NAMALWA (cell line): ENCODE measurements at regions not wholly inside any gene's neighbourhood (a gene's known extent, or its start where the extent isn't known, plus 50 kb on each side); places are given as distances from the start of the nearest gene placed in this dataset.
"Not testable (repeated sequence)": the region's sequence is repeated elsewhere in the genome, so short reads cannot be mapped to it uniquely, and the experiment has no call there.

Experiments
- DNase-seq: peaks from one replicate; pipeline ENCODE4 v3.0.0-alpha.2; 2015; ENCODE audit warnings: low spot score

GRCh38 chr5:60077292-60077691 lies 183.8 kb upstream of the PDE4D start:
- no peak for DNase-seq

- no peak for DNase-seq
These were observed 183.2 kb upstream of the PDE4D start for GRCh38 chr5:60076746-60077145.

GRCh38 chr5:60066502-60066901 lies 173.0 kb upstream of the PDE4D start:
- DNase-seq: no peak

- no peak for DNase-seq
These were observed 166.9 kb upstream of the PDE4D start for GRCh38 chr5:60060389-60060788.

- no peak for DNase-seq
These were observed 162.7 kb upstream of the PDE4D start for GRCh38 chr5:60056191-60056590.

- DNase-seq: no peak
These were observed 161.6 kb upstream of the PDE4D start for GRCh38 chr5:60055168-60055567.

- DNase-seq: not testable (repeated sequence)
These were observed 148.6 kb upstream of the PDE4D start for GRCh38 chr5:60041996-60042664.

GRCh38 chr5:60041508-60041907 lies 148.0 kb upstream of the PDE4D start:
- not testable (repeated sequence) for DNase-seq

GRCh38 chr5:60036192-60036938 lies 142.8 kb upstream of the PDE4D start:
- DNase-seq: no peak

- no peak for DNase-seq
These were observed 132.6 kb upstream of the PDE4D start for GRCh38 chr5:60026161-60026560.

- DNase-seq: no peak
These were observed 130.6 kb upstream of the PDE4D start for GRCh38 chr5:60024104-60024503.

- DNase-seq: no peak
These were observed 129.7 kb upstream of the PDE4D start for GRCh38 chr5:60023255-60023654.

- no peak for DNase-seq
These were observed 126.9 kb upstream of the PDE4D start for GRCh38 chr5:60020457-60020856.

- not testable (repeated sequence) for DNase-seq
These were observed 125.4 kb upstream of the PDE4D start for GRCh38 chr5:60018960-60019359.

- DNase-seq: no peak
These were observed 124.6 kb upstream of the PDE4D start for GRCh38 chr5:60018091-60018490.

GRCh38 chr5:60014331-60014730 lies 120.8 kb upstream of the PDE4D start:
- no peak for DNase-seq

- no peak for DNase-seq
These were observed 117.3 kb upstream of the PDE4D start for GRCh38 chr5:60010853-60011252.

- peak; percentile 33 for DNase-seq
These were observed 116.8 kb upstream of the PDE4D start for GRCh38 chr5:60010328-60010727.

GRCh38 chr5:60007729-60008128 lies 114.2 kb upstream of the PDE4D start:
- DNase-seq: no peak

- no peak for DNase-seq
These were observed 105.5 kb upstream of the PDE4D start for GRCh38 chr5:59999056-59999455.

- no peak for DNase-seq
These were observed 98.7 kb upstream of the PDE4D start for GRCh38 chr5:59992206-59992605.

GRCh38 chr5:59988396-59988795 lies 94.9 kb upstream of the PDE4D start:
- no peak for DNase-seq

- no peak for DNase-seq
These were observed 82.8 kb upstream of the PDE4D start for GRCh38 chr5:59976342-59976741.

- DNase-seq: no peak
These were observed 78.5 kb upstream of the PDE4D start for GRCh38 chr5:59972043-59972442.
